Peyer's patch (tissue), 4 donors: ENCODE measurements at regions not wholly inside any gene's neighbourhood (a gene's known extent, or its start where the extent isn't known, plus 50 kb on each side); places are given as distances from the start of the nearest gene placed in this dataset.

Experiments
- CTCF ChIP-seq, 6 experiments: fragments of 450-650 bp in 4 of 6; fragments of 200-600 bp in 2 of 6; sonication (generic) in 1 of 6; IDR thresholded peaks; one replicate each; pipeline ENCODE4 v1.5.1; 2017 to 2019; ENCODE audit warnings: antibody characterized with exemption in 6 of 6, mild to moderate bottlenecking in 3 of 6, moderate library complexity in 1 of 6
- POLR2A ChIP-seq, 2 donors: fragments of 450-650 bp; IDR thresholded peaks; one replicate each; pipeline ENCODE4 v1.5.1; 2017; ENCODE audit warnings: antibody characterized with exemption in 2 of 2, mild to moderate bottlenecking in 2 of 2, moderate library complexity in 2 of 2

- TF ChIP-seq CTCF (IDR thresholded peaks at IDR 0.05) (no peak), POLR2A (IDR thresholded peaks at IDR 0.05) (no peak)
Measured at GRCh38 chr21:15437883-15438282, 291.9 kb upstream of the USP25 start.
